Glutamatergic neuron (in vitro differentiated cells): ENCODE measurements at regions not wholly inside any gene's neighbourhood (a gene's known extent, or its start where the extent isn't known, plus 50 kb on each side); places are given as distances from the start of the nearest gene placed in this dataset.

Experiments used
- DNase-seq: peaks from one replicate; pipeline ENCODE4 v3.0.0; 2022
- H3K27ac Mint-ChIP-seq: one replicate; pipeline ENCODE4 v1.8.0; 2020; ENCODE audit warnings: mild to moderate bottlenecking, mixed read lengths, inconsistent platforms; ENCODE audit not compliant: unreplicated experiment
- H3K27me3 Mint-ChIP-seq: one replicate; pipeline ENCODE4 v1.8.0; 2020; ENCODE audit warnings: mild to moderate bottlenecking, moderate library complexity, mixed read lengths, inconsistent platforms; ENCODE audit not compliant: unreplicated experiment
- H3K36me3 Mint-ChIP-seq: one replicate; pipeline ENCODE4 v1.8.0; 2020; ENCODE audit warnings: mild to moderate bottlenecking, mixed read lengths, inconsistent platforms; ENCODE audit not compliant: unreplicated experiment
- H3K4me1 Mint-ChIP-seq: one replicate; pipeline ENCODE4 v1.8.0; 2020; ENCODE audit warnings: mild to moderate bottlenecking, low read depth, mixed read lengths, inconsistent platforms; ENCODE audit not compliant: unreplicated experiment
- H3K4me3 Mint-ChIP-seq: one replicate; pipeline ENCODE4 v1.8.0; 2020; ENCODE audit warnings: mild to moderate bottlenecking, mixed read lengths, inconsistent platforms; ENCODE audit not compliant: unreplicated experiment
- H3K9me3 Mint-ChIP-seq: one replicate; pipeline ENCODE4 v1.8.0; 2020; ENCODE audit warnings: mild to moderate bottlenecking, moderate library complexity, mixed read lengths, inconsistent platforms; ENCODE audit not compliant: unreplicated experiment
- CTCF ChIP-seq: fragments of 200-600 bp; sonication (generic); IDR thresholded peaks from one replicate; pipeline ENCODE4 v1.5.0; 2021; ENCODE audit not compliant: partially characterized antibody, unreplicated experiment

DNA sequence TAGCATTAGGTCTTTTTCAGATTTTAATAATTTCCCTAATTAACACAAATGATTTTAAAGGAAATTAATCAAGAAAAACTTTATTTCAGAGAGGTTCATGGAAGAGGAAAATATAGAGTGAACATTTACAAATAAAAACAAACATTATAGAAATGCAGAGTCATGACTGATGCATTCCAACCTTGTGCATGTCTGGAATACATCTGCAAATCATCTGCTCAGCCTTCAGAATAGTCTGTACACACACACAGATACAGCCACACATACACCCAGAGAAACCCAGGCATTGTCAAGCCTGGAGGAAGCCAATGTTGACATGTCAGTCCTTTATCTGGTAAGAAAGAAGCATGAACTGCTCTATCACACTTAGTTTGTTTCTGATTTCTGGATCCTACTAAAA is 61.3 kb upstream of the NFKB1 start:
- peak overlapping the region; percentile 7 for H3K27ac Mint-ChIP-seq
- no peak for TF ChIP-seq CTCF
- DNase-seq, result no peak

GRCh38 chr4:102440498-102440897 is 60.7 kb upstream of the NFKB1 start:
- Mint-ChIP-seq H3K27me3 (no peaks in the 10 kb centered on the region), H3K27ac (no peak overlapping the region), H3K4me1 (peaks cover 8% of the 10 kb centered on the region), H3K9me3 (no peaks in the 10 kb centered on the region), H3K36me3 (peaks cover 4% of the 10 kb centered on the region), H3K4me3 (no peak overlapping the region)
- DNase-seq, result no peak
- TF ChIP-seq CTCF, result no peak

More for the DNA sequence above, 61.3 kb upstream of the NFKB1 start:
- Mint-ChIP-seq H3K4me3 (no peak overlapping the region), H3K9me3 (no peaks in the 10 kb centered on the region), H3K36me3 (peaks cover 4% of the 10 kb centered on the region), H3K27me3 (no peaks in the 10 kb centered on the region), H3K4me1 (peaks cover 8% of the 10 kb centered on the region)

DNA sequence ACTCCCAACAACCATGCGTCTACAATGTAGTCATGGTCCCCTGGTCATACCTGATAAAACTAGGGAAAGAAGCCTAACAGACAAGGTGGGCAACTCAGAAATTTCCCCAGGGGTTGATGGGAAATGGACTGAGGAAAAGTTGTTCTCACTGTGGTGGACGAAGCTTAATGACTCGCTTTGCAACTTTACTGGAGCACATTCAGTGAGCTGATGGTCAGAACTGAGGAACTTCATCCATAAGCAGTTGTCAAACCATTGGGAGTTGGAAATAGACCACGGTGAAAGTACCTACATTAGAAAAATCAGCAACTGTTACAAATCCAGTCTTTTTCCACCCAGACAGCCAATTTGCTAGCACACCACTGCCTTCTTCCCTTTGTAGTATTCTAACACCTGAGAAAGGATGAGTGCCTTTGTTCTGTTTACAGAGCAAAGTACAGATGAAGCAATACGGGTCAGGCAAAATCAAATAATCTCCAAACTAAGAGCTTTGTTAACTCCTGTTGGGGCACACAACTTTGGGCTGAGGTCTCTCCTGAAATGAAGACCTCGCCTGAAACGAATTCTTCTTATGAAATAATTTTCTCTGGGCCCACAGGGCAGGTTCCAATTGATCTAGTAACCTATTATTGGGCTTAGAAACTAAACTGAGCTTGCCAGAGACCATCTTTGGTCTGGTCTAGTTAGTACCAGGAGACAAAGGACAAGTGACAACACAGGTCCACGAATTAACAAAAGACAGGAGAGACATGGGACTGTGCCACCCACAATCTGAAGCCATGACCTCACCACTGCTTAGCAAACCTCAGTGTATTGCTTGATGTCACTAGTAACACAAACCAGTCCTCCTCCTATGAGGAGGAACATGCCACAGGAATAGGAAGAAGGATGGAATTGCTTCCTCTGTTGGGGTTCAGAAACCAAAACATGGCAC is 58.9 kb upstream of the NFKB1 start:
- Mint-ChIP-seq H3K36me3 (no peaks in the 10 kb centered on the region), H3K9me3 (no peaks in the 10 kb centered on the region), H3K4me3 (no peak overlapping the region), H3K27ac (no peak overlapping the region), H3K27me3 (no peaks in the 10 kb centered on the region), H3K4me1 (peaks cover 8% of the 10 kb centered on the region)
- no peak for TF ChIP-seq CTCF
- DNase-seq, result no peak

DNA sequence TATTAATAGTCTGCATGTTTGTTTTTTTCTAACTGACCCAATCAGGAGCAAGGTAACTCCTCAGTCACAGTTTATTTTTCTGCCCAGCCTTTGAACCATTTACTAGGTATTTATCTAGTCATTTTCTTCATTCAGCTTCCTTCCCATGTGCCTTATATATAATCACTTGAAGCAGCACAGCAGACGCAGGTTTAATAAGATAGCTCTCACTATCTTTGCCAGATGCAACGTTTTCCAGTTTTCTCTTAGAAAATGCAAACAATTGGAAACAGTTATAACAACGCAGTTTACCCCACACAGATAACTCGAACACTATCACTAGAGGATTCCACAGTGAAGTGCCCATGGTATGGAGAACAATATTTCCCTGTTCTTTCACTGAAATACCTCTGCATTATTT is 56.4 kb upstream of the NFKB1 start:
- no peak overlapping the region for H3K27ac Mint-ChIP-seq
- no peaks in the 10 kb centered on the region for H3K9me3 Mint-ChIP-seq
- no peak for DNase-seq
- H3K27me3 Mint-ChIP-seq, result no peaks in the 10 kb centered on the region
- H3K4me3 Mint-ChIP-seq, result no peak overlapping the region
- peaks cover 3% of the 10 kb centered on the region for H3K4me1 Mint-ChIP-seq
- H3K36me3 Mint-ChIP-seq, result no peaks in the 10 kb centered on the region
- TF ChIP-seq CTCF, result no peak

- H3K4me3 Mint-ChIP-seq, result no peak overlapping the region
- no peak for DNase-seq
- TF ChIP-seq CTCF, result no peak
- H3K4me1 Mint-ChIP-seq, result no peaks in the 10 kb centered on the region
- H3K9me3 Mint-ChIP-seq, result no peaks in the 10 kb centered on the region
- no peaks in the 10 kb centered on the region for H3K27me3 Mint-ChIP-seq
- no peak overlapping the region for H3K27ac Mint-ChIP-seq
- no peaks in the 10 kb centered on the region for H3K36me3 Mint-ChIP-seq
Measured at GRCh38 chr4:102445213-102445612, 55.9 kb upstream of the NFKB1 start.
